ENCODE measurements at regions not wholly inside any gene's neighbourhood (a gene's known extent, or its start where the extent isn't known, plus 50 kb on each side); places are given as distances from the start of the nearest gene placed in this dataset.
"Not testable (repeated sequence)": the region's sequence is repeated elsewhere in the genome, so short reads cannot be mapped to it uniquely, and the experiment has no call there.

DNA sequence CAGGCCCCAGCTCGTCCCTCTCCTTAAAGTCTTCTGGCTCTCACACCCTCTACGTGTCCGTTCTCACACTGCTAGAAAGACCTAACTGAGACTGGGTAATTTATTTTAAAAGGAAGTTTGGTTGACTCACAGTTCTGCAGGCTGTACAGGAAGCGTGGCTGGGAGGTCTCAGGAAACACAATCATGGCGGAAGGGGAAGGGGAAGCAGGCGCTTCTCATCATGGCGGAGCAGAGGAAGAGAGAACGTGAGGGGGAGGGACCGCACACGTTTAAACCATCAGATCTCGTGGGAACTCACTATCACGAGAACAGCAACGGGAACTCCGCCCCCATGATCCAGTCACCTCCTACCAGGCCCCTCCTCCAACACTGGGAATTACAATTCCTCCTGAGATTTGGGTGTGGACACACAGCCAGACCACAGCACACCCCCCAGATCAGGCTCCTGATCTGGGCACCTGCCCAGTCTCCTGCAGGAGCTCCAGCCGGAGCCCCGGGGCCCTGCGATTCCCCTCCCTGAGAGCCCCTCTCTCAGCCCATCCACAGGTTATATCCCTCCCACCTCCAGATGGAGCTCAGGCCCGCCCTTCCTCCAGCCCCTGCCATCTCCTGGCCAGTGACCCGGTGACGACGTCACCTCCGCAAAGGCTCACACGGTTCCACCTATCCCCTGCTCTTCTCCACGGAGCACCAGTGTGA lies 170.2 kb downstream of the BRD1 start:
- Mint-ChIP-seq H3K9me3 (no peaks in the 10 kb centered on the region), H3K4me1 (peaks cover 35 to 42% (median 42%) of the 10 kb centered on the region in 3 donors), H3K27me3 (no peaks in the 10 kb centered on the region), H3K36me3 (peaks cover 8% of the 10 kb centered on the region), H3K4me3 (peak overlapping the region; percentile 91 to 95 (median 93)), H3K27ac (peak overlapping the region; percentile 90 to 93)
- peak; percentile 47 to 87 (median 68) for DNase-seq
- 38% methylated on average over 12 of the region's 24 CpGs for WGBS (ENCODE audit: insufficient coverage)
- ChIA-PET POLR2A (no interaction called here), CTCF (interaction anchor here in 1 of 2 donors (0.6 kb wide), 1 partner anchor 9 kb away, joined by 6 read pairs; no protein-coding TSS in a partner anchor)
- Histone ChIP-seq H3K36me3 (ENCODE audit: control insufficient read depth in 2 of 2, extremely low read depth in 1 of 2, insufficient read depth in 1 of 2, low read length in 1 of 2) (peaks cover 0 to 5% of the 10 kb centered on the region in 2 donors), H3K4me1 (ENCODE audit: control insufficient read depth in 1 of 2, extremely low read depth in 1 of 2, insufficient read depth in 2 of 2, low read length in 2 of 2) (peaks cover 8 to 38% of the 10 kb centered on the region in 2 experiments), H3K9me3 (no peaks in the 10 kb centered on the region), H3K27me3 (replicated peaks in 1 of 2; ENCODE audit: control insufficient read depth in 2 of 2, extremely low read depth in 1 of 2, insufficient read depth in 2 of 2, low read length in 1 of 2) (peaks cover 0 to 4% of the 10 kb centered on the region in 2 experiments), H3K4me3 (ENCODE audit: control insufficient read depth in 1 of 2, extremely low read depth in 1 of 2, low read length in 1 of 2) (peak overlapping the region; percentile 72 to 79), H3K27ac (ENCODE audit: low read length) (peak overlapping the region; percentile 36)
- ATAC-seq (replicated peaks in 1 of 4), result peak; percentile 86 to 94 (median 92)

DNA sequence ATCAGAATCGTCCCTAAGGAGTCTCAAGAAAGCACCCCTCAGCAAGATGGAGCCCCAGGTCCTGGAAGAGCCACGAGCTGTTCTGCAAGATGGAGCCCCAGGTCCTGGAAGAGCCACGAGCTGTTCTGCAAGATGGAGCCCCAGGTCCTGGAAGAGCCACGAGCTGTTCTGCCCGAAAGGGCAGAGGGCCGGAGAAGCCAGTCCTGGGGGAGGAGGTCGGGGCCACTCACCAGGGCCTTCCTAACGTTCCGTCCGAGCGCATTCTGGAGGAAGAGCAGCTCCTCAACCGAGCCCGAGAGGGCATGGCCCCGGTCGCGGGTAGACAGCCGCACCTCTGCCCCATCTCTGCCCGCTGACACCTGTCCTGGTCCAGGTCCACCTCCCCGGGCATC lies 170.8 kb downstream of the BRD1 start:
- not testable (repeated sequence) for H3K9me3 ChIP-seq; H3K9me3 Mint-ChIP-seq; H3K36me3 ChIP-seq (ENCODE audit: control insufficient read depth in 2 of 2, extremely low read depth in 1 of 2, insufficient read depth in 1 of 2, low read length in 1 of 2); H3K27me3 Mint-ChIP-seq; H3K27me3 ChIP-seq (replicated peaks in 1 of 2; ENCODE audit: control insufficient read depth in 2 of 2, extremely low read depth in 1 of 2, insufficient read depth in 2 of 2, low read length in 1 of 2)
- ChIA-PET POLR2A (interaction anchor here in 1 of 2 donors (0.6 kb wide), 1 partner anchor 48 kb away, joined by 3 read pairs; no protein-coding TSS in a partner anchor), CTCF (interaction anchor here in 1 of 2 donors (0.6 kb wide), 1 partner anchor 10 kb away, joined by 6 read pairs; no protein-coding TSS in a partner anchor)
- Mint-ChIP-seq H3K4me1 (peaks cover 36 to 43% (median 42%) of the 10 kb centered on the region in 3 donors), H3K36me3 (peaks cover 11% of the 10 kb centered on the region), H3K27ac (peak overlapping the region; percentile 90 to 93), H3K4me3 (peak overlapping the region; percentile 91 to 95 (median 93))
- H3K4me3 ChIP-seq (ENCODE audit: control insufficient read depth in 1 of 2, extremely low read depth in 1 of 2, low read length in 1 of 2), result peak overlapping the region; percentile 72 to 79
- peaks cover 8 to 38% of the 10 kb centered on the region in 2 experiments for H3K4me1 ChIP-seq (ENCODE audit: control insufficient read depth in 1 of 2, extremely low read depth in 1 of 2, insufficient read depth in 2 of 2, low read length in 2 of 2)
- peak overlapping the region; percentile 36 for H3K27ac ChIP-seq (ENCODE audit: low read length)
- ATAC-seq (replicated peaks in 1 of 4) (peak; percentile 62 to 75 (median 68)), DNase-seq (peak in 23 of 35 experiments; percentile 15 to 59 (median 33))
- 4% methylated on average over 18 of the region's 19 CpGs for WGBS (ENCODE audit: insufficient coverage)

DNA sequence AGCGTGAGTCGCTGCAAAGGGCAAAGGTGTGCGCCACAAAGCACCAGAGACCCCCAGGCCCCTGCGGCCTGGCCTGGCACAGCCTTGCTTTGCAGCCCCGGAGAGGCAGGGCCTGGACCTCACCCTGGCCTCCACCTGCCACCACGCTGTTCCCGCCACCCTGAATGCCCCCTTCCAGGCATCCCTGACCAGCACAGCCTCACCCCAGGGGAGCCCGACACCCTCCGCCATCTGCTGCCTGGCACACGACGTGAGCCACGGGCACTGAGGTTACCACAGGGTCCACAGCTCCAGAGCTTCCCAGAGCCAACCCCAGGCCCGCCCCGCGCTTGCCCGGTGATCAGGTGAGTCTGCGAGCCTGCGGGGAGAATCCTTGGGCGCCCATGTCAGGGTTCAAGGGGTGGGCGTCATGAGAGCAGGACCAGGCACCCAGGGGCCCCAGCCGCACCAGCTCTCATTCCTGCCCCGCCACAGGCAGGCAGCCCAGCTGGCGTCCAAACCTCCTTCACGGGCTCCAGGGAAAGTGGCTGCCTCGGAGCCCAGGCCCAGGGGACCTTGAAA lies 171.3 kb downstream of the BRD1 start:
- Mint-ChIP-seq H3K27ac (peak overlapping the region in 1 of 2 donors; percentile 93), H3K36me3 (peaks cover 12% of the 10 kb centered on the region), H3K4me1 (peaks cover 37 to 47% (median 42%) of the 10 kb centered on the region in 3 donors), H3K4me3 (peak overlapping the region; percentile 91 to 95 (median 93)), H3K27me3 (no peaks in the 10 kb centered on the region), H3K9me3 (no peaks in the 10 kb centered on the region)
- H3K27ac ChIP-seq (ENCODE audit: low read length), result peak overlapping the region; percentile 36
- CTCF ChIA-PET, result interaction anchor here in 1 of 2 donors (0.6 kb wide), 1 partner anchor 11 kb away, joined by 6 read pairs; no protein-coding TSS in a partner anchor
- peaks cover 0 to 5% of the 10 kb centered on the region in 2 donors for H3K36me3 ChIP-seq (ENCODE audit: control insufficient read depth in 2 of 2, extremely low read depth in 1 of 2, insufficient read depth in 1 of 2, low read length in 1 of 2)
- no peaks in the 10 kb centered on the region for H3K9me3 ChIP-seq
- peaks cover 0 to 4% of the 10 kb centered on the region in 2 experiments for H3K27me3 ChIP-seq (replicated peaks in 1 of 2; ENCODE audit: control insufficient read depth in 2 of 2, extremely low read depth in 1 of 2, insufficient read depth in 2 of 2, low read length in 1 of 2)
- WGBS (ENCODE audit: insufficient coverage), result 81% methylated on average over 23 of the region's 25 CpGs
- ATAC-seq (replicated peaks in 1 of 4) (no peak), DNase-seq (no peak)
- POLR2A ChIA-PET, result interaction anchor here in 1 of 2 donors (0.6 kb wide), 1 partner anchor 48 kb away, joined by 3 read pairs; no protein-coding TSS in a partner anchor
- H3K4me3 ChIP-seq (ENCODE audit: control insufficient read depth in 1 of 2, extremely low read depth in 1 of 2, low read length in 1 of 2), result peak overlapping the region; percentile 72 to 79
- H3K4me1 ChIP-seq (ENCODE audit: control insufficient read depth in 1 of 2, extremely low read depth in 1 of 2, insufficient read depth in 2 of 2, low read length in 2 of 2), result peaks cover 8 to 38% of the 10 kb centered on the region in 2 experiments

DNA sequence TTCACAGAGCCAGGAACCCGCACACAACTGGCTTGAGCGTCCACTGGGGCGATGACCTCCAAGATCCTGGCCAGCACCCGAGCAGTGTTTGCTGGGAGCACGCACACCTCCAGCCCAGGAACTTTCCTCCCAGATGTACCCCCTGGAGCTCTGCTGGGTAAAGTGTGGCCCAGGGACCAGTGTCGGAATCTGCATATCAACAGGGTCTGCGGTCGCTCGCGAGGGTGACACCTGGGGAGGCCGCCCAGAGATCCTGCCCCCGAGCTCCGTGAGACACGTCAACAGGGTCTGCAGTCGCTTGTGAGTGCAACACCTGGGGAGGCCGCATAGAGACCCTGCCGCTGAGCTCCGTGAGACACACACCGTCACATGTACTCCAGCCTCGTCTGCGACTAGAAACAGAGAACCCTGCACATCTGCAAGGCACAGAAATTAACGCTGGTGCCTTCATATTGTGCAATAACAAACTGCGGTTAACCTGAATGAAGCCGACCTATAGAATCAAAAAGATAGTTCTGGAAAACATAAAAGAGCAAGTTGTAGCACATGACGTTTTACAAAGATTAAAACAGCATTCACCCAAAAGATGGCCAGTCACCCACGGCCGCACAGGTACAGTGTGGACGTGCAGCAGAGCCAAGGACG lies 172.4 kb downstream of the BRD1 start:
- ChIA-PET CTCF (no interaction called here), POLR2A (no interaction called here)
- Mint-ChIP-seq H3K4me3 (peak overlapping the region; percentile 67 to 95 (median 93)), H3K4me1 (peaks cover 39 to 47% (median 46%) of the 10 kb centered on the region in 3 donors), H3K27ac (peak overlapping the region in 1 of 2 donors; percentile 16), H3K9me3 (no peaks in the 10 kb centered on the region), H3K27me3 (no peaks in the 10 kb centered on the region), H3K36me3 (peaks cover 14% of the 10 kb centered on the region)
- H3K36me3 ChIP-seq (ENCODE audit: control insufficient read depth in 2 of 2, extremely low read depth in 1 of 2, insufficient read depth in 1 of 2, low read length in 1 of 2), result peaks cover 4 to 7% of the 10 kb centered on the region in 2 donors
- no peak for DNase-seq
- H3K4me3 ChIP-seq (ENCODE audit: control insufficient read depth in 1 of 2, extremely low read depth in 1 of 2, low read length in 1 of 2), result no peak overlapping the region
- peaks cover 0 to 4% of the 10 kb centered on the region in 2 experiments for H3K27me3 ChIP-seq (replicated peaks in 1 of 2; ENCODE audit: control insufficient read depth in 2 of 2, extremely low read depth in 1 of 2, insufficient read depth in 2 of 2, low read length in 1 of 2)
- no peak for ATAC-seq (replicated peaks in 1 of 4)
- peaks cover 8 to 44% of the 10 kb centered on the region in 2 experiments for H3K4me1 ChIP-seq (ENCODE audit: control insufficient read depth in 1 of 2, extremely low read depth in 1 of 2, insufficient read depth in 2 of 2, low read length in 2 of 2)
- H3K9me3 ChIP-seq, result no peaks in the 10 kb centered on the region
- WGBS (ENCODE audit: insufficient coverage), result 98% methylated on average over 26 of the region's 29 CpGs
- no peak overlapping the region for H3K27ac ChIP-seq (ENCODE audit: low read length)

DNA sequence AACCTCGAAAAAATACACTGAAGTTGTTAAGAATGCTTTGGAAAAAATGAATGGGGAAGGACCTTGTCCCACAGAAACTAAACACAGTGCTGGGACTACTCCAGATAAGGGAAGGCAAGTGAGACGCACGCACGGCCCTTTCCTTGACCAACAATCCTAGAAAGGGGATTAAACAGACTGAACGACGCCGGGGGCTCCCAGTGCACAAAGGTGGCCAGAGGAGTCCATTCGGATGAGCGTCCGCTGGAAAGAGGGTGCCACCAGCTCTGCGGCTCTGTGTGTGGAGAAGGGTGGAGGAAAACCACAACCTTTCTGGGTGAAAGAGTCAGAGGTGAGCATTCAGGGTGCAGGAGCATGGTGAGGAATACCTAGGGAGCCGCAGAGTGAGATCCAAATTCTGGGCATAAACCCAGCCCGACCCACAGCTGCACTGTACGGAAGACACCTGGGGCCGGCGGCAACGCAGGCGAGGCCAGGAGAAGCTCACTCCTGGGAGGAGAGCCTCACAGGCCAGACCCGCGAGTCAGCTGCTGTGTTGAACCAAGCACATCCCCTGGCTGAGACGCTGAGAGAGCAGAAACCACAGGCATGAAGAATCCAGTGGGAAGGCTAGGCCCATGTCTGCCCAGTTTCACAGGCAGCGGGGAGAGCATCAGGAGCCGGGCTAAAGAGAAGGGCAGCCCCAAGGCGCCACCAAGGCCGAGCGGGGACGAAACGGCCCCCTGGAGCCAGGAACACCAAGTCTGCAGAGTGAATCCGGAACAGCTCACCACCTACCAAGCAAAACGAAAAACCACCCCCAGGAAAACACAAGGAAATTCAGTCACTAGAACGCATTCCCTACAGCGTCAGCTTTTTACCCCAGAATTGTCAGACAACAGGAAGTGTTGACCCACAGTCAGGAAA lies 177.1 kb downstream of the BRD1 start:
- Mint-ChIP-seq H3K4me1 (peaks cover 29 to 42% (median 33%) of the 10 kb centered on the region in 3 donors), H3K36me3 (peaks cover 22% of the 10 kb centered on the region), H3K27ac (no peak overlapping the region), H3K27me3 (no peaks in the 10 kb centered on the region), H3K4me3 (no peak overlapping the region), H3K9me3 (no peaks in the 10 kb centered on the region)
- H3K9me3 ChIP-seq, result no peaks in the 10 kb centered on the region
- DNase-seq (no peak), ATAC-seq (replicated peaks in 1 of 4) (no peak)
- no peaks in the 10 kb centered on the region for H3K27me3 ChIP-seq (replicated peaks in 1 of 2; ENCODE audit: control insufficient read depth in 2 of 2, extremely low read depth in 1 of 2, insufficient read depth in 2 of 2, low read length in 1 of 2)
- peaks cover 0 to 30% of the 10 kb centered on the region in 2 experiments for H3K4me1 ChIP-seq (ENCODE audit: control insufficient read depth in 1 of 2, extremely low read depth in 1 of 2, insufficient read depth in 2 of 2, low read length in 2 of 2)
- POLR2A ChIA-PET, result no interaction called here
- 94% methylated on average over 31 of the region's 32 CpGs for WGBS (ENCODE audit: insufficient coverage)
- H3K4me3 ChIP-seq (ENCODE audit: control insufficient read depth in 1 of 2, extremely low read depth in 1 of 2, low read length in 1 of 2), result no peak overlapping the region
- H3K27ac ChIP-seq (ENCODE audit: low read length), result no peak overlapping the region
- CTCF ChIA-PET, result no interaction called here
- peaks cover 6 to 21% of the 10 kb centered on the region in 2 donors for H3K36me3 ChIP-seq (ENCODE audit: control insufficient read depth in 2 of 2, extremely low read depth in 1 of 2, insufficient read depth in 1 of 2, low read length in 1 of 2)

Data from T-cell (primary cell).